Glutamatergic neuron (in vitro differentiated cells): ENCODE measurements at regions not wholly inside any gene's neighbourhood (a gene's known extent, or its start where the extent isn't known, plus 50 kb on each side); places are given as distances from the start of the nearest gene placed in this dataset.

Experiments
- DNase-seq: peaks from one replicate; pipeline ENCODE4 v3.0.0; 2022
- H3K27ac Mint-ChIP-seq: one replicate; pipeline ENCODE4 v1.8.0; 2020; ENCODE audit warnings: mild to moderate bottlenecking, mixed read lengths, inconsistent platforms; ENCODE audit not compliant: unreplicated experiment
- H3K27me3 Mint-ChIP-seq: one replicate; pipeline ENCODE4 v1.8.0; 2020; ENCODE audit warnings: mild to moderate bottlenecking, moderate library complexity, mixed read lengths, inconsistent platforms; ENCODE audit not compliant: unreplicated experiment
- H3K36me3 Mint-ChIP-seq: one replicate; pipeline ENCODE4 v1.8.0; 2020; ENCODE audit warnings: mild to moderate bottlenecking, mixed read lengths, inconsistent platforms; ENCODE audit not compliant: unreplicated experiment
- H3K4me1 Mint-ChIP-seq: one replicate; pipeline ENCODE4 v1.8.0; 2020; ENCODE audit warnings: mild to moderate bottlenecking, low read depth, mixed read lengths, inconsistent platforms; ENCODE audit not compliant: unreplicated experiment
- H3K4me3 Mint-ChIP-seq: one replicate; pipeline ENCODE4 v1.8.0; 2020; ENCODE audit warnings: mild to moderate bottlenecking, mixed read lengths, inconsistent platforms; ENCODE audit not compliant: unreplicated experiment
- H3K9me3 Mint-ChIP-seq: one replicate; pipeline ENCODE4 v1.8.0; 2020; ENCODE audit warnings: mild to moderate bottlenecking, moderate library complexity, mixed read lengths, inconsistent platforms; ENCODE audit not compliant: unreplicated experiment
- TF ChIP-seq, protein P1 (sequence below): fragments of 200-600 bp; sonication (generic); IDR thresholded peaks from one replicate; pipeline ENCODE4 v1.5.0; 2021; ENCODE audit not compliant: partially characterized antibody, unreplicated experiment

DNA sequence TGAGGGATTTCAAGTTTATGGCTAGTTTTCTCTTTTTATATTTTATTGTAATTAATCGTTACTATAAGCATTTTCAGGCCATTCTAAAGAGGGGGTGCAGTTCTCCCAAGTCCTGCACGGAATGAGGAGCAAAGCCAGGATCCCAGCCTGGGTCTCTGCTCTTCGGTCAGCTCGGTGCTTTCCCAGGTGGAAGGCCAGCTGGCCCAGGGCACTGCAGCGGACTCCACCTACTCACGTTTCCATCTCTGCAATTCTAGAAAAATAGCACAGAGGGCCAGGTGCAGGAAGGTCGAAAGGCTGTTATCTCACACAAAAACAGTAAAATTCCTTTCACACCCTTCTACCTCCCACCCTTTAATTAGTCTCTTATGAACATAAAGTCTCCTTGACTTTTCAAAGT is 59.5 kb upstream of the HES1 start:
- H3K4me1 Mint-ChIP-seq, result peaks cover 3% of the 10 kb centered on the region

DNA sequence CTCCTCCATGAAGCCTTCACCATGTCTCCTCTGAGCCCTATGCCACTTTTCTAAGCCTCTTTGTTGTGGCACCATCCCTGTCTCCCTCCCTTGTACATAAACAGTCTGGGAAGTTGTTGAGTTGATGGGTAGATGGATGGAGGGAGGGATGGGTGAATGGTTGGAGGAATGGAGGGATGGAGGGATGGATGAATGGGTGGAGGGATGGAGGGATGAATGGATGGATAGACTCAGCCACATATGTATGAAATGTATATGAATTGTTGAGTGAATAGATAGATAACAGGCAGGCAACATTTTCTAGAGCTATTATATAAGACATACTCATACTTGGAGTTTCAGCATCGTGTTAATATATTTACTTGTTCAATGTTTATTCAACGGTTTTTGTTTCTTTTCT is 58.3 kb upstream of the HES1 start:
- peaks cover 4% of the 10 kb centered on the region for H3K4me1 Mint-ChIP-seq
- H3K36me3 Mint-ChIP-seq, result no peaks in the 10 kb centered on the region
- no peak overlapping the region for H3K4me3 Mint-ChIP-seq
- H3K27ac Mint-ChIP-seq, result no peak overlapping the region
- H3K27me3 Mint-ChIP-seq, result peaks cover 2% of the 10 kb centered on the region
- DNase-seq, result no peak
- no peaks in the 10 kb centered on the region for H3K9me3 Mint-ChIP-seq
- TF ChIP-seq, protein P1, sequence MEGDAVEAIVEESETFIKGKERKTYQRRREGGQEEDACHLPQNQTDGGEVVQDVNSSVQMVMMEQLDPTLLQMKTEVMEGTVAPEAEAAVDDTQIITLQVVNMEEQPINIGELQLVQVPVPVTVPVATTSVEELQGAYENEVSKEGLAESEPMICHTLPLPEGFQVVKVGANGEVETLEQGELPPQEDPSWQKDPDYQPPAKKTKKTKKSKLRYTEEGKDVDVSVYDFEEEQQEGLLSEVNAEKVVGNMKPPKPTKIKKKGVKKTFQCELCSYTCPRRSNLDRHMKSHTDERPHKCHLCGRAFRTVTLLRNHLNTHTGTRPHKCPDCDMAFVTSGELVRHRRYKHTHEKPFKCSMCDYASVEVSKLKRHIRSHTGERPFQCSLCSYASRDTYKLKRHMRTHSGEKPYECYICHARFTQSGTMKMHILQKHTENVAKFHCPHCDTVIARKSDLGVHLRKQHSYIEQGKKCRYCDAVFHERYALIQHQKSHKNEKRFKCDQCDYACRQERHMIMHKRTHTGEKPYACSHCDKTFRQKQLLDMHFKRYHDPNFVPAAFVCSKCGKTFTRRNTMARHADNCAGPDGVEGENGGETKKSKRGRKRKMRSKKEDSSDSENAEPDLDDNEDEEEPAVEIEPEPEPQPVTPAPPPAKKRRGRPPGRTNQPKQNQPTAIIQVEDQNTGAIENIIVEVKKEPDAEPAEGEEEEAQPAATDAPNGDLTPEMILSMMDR, result no peak

More for the DNA sequence above, 59.5 kb upstream of the HES1 start:
- H3K4me3 Mint-ChIP-seq, result no peak overlapping the region
- TF ChIP-seq, protein P1, result no peak
- peaks cover 2% of the 10 kb centered on the region for H3K27me3 Mint-ChIP-seq
- no peak for DNase-seq
- peaks cover 1% of the 10 kb centered on the region for H3K9me3 Mint-ChIP-seq
- no peak overlapping the region for H3K27ac Mint-ChIP-seq
- no peaks in the 10 kb centered on the region for H3K36me3 Mint-ChIP-seq

DNA sequence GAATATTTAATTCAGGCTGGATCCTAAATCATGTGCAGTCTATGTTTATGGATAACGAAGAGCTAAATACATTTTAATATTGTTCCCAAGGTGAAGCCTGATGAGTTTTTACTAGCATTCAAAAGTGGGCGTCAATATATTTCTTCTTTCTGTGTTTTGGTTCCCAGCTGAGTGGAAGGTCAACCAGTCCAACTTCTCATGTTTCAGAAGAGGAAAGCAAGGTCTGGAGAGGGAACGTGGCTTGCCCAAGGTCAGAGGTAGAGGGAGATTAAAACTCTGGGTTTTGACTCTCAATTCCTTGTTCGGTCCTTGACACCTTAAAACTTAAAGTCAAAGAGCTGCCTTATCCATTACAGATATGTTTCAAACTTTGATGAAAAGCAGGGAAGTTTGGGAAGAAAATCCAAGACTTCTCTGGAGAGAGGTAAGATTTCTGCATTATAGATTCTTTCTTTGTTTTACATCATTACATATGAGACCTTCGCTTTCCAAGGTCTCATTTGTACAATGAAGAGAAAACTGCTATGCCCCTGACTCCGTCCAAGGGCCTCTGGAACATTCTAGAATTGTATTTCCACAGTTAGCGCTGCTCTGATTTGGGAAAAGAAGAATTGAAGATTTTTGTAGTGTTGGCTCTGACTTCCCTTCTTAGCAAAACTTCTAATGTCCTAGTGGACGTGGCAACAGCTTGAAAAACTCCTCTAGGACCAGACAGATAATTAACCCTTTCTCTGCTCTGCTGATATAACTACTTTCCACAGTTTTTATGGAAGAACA is 57.7 kb upstream of the HES1 start:
- no peak overlapping the region for H3K4me3 Mint-ChIP-seq
- H3K27me3 Mint-ChIP-seq, result peaks cover 6% of the 10 kb centered on the region
- DNase-seq, result no peak
- H3K27ac Mint-ChIP-seq, result no peak overlapping the region
- no peaks in the 10 kb centered on the region for H3K36me3 Mint-ChIP-seq
- TF ChIP-seq, protein P1, result no peak
- H3K9me3 Mint-ChIP-seq, result no peaks in the 10 kb centered on the region
- H3K4me1 Mint-ChIP-seq, result peaks cover 10% of the 10 kb centered on the region

DNA sequence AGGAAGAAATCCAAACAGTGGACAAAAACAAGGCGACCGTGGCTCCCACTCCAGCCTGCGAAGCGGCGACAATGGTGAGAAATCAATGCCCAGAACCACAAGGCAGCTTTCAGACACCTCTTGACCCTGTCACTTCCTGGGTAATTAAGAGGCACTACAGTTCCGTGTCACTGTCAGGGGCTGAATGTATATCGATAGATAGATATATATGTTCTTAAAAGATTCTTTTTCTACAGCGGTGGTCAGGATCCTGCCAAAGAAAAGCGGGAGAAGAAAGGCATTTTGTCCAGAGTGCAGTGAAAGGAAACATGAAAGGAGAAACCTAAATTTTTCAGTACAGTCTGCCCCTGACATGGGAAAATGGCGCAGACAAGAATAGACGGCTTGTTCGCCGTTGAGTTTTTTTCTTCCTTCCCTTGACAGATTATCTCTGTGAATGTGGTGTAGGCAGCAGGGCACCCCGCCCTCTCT is 56.2 kb upstream of the HES1 start:
- Mint-ChIP-seq H3K9me3 (no peaks in the 10 kb centered on the region), H3K4me1 (peaks cover 12% of the 10 kb centered on the region), H3K27ac (no peak overlapping the region), H3K36me3 (no peaks in the 10 kb centered on the region), H3K27me3 (peaks cover 6% of the 10 kb centered on the region), H3K4me3 (no peak overlapping the region)
- TF ChIP-seq, protein P1, result no peak
- DNase-seq, result no peak

DNA sequence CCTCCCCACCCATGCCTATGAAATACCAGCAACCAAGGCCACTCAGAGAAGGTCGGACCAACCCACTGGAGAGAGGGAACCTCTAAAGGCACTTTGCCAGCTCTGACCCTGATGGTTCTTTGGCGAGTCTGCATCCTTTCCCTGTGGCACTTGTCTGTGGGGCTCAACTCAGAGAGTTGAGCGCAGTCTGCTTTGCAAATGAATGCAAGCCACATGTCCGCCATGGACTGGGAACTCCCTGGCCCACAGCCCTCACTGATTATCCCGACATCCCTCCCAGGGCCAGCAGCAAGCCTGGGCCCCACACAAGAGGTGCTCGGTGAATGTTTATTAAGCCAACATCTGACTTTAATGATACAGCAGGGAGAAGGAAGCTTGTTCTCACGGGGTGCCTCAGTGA is 55.5 kb upstream of the HES1 start:
- TF ChIP-seq, protein P1, result no peak
- Mint-ChIP-seq H3K36me3 (no peaks in the 10 kb centered on the region), H3K27me3 (peaks cover 6% of the 10 kb centered on the region), H3K4me3 (no peak overlapping the region), H3K4me1 (peaks cover 12% of the 10 kb centered on the region), H3K9me3 (peaks cover 2% of the 10 kb centered on the region), H3K27ac (no peak overlapping the region)
- no peak for DNase-seq
